ENCODE measurements at regions not wholly inside any gene's neighbourhood (a gene's known extent, or its start where the extent isn't known, plus 50 kb on each side); places are given as distances from the start of the nearest gene placed in this dataset.
"Not testable (repeated sequence)": the region's sequence is repeated elsewhere in the genome, so short reads cannot be mapped to it uniquely, and the experiment has no call there.

DNA sequence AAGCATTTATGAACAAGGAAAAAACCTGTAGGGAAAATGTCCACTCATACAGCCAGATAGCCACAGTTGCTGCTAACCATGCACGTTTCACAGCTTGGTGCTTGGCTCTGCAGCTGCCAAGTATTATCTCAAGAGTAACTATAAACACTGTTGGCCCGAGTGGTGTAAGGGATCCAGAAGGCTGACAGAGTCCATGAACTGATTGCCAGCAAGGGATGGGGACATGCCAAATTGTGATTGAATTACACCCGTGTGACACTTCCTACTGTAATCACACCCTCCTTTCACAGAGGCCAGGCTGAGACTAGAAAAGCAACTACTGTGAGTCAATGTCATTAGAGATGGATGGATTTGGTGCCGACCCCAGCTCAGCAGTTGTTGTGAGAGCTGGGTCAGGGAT lies 223.9 kb upstream of the ANKRD50 start:
- no peak for DNase-seq

DNA sequence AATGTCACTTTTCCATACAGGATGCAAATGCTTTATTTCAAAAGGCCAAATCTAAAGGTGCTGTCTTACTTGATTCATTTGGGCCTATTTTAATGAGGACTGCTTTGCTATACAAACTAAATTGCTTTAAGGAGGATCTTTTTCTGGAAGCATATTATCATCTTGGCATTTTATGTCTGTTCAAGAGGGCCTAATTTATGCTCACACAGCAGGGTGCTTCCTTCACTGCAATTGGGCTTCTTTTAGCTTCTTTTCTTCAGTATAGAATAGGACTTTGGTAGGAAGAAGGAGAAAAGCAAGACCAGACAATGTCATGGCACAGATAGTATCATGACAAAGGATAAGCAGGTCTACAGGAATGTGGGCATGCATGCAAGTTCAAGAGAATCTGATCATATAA lies 222.4 kb upstream of the ANKRD50 start:
- no peak for DNase-seq

DNA sequence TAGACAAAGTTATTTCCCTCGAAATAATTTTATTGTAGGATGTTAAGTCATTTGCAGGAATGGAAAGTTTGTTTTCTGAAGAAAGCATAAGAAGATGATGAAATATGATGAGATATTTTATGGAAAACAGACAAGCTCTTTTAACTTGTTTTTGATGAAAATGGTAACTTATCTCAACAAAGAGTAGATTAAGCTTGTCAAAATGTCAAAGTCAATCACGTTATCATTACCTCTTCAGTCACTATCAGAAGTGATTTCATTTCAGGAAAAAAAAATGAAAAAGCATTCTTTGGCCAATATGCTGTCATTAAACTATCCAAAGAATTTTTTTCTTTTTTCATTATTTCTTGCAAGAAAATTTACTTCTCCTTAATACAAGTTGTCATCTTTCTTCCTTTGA lies 221.0 kb upstream of the ANKRD50 start:
- no peak for DNase-seq

DNA sequence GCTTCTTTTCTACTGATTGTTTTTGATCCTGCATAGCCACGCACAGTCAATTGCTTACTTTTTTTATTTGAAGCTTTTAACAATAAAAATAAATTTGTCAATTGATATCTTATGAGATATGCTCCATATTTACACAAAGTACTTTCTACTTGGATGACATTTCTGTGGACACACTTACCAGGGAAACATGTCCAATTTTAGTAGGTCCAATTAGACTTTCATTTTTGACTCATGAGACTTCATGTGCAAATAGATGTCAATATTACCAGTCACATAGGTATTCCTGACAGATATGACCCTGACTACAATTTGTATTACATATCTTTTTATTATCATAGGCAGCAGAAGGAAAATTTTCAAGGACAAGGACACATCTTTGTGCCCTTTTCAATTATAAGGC lies 219.9 kb upstream of the ANKRD50 start:
- no peak for DNase-seq

DNA sequence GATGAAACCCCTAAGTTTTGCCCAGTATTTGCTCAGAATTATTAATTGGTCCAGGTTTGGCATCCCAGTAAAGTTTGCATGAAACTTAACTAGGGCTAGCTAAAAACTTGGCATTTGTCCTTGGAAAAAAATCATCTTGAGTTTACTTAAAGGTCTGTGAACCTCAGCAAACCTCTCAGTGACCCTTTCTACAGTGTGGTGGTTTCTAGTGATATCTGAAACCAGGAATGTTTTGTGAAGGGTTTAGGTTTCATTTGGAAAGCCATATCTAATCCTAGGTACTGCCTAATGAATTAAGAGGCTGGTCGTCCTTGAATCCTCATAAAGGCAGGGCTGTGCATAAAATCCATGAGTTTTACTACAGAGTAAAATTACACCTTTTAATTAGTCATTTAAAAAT lies 218.5 kb upstream of the ANKRD50 start:
- no peak for DNase-seq

DNA sequence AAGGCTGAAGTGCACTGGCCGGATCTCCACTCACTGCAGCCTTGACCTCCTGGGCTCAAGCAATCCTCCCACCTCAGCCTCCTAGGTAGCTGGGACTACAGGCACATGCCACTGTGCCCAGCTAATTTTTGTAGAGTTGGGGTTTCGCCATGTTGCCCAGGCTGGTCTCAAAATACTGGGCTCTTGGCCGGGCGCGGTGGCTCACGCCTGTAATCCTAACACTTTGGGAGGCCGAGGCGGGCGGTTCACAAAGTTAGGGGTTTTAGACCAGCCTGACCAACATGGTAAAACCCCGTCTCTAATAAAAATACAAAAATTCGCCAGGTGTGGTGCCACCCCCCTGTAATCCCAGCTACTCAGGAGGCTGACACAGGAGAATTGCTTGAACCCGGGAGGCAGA lies 210.2 kb upstream of the ANKRD50 start:
- DNase-seq: not testable (repeated sequence)

DNA sequence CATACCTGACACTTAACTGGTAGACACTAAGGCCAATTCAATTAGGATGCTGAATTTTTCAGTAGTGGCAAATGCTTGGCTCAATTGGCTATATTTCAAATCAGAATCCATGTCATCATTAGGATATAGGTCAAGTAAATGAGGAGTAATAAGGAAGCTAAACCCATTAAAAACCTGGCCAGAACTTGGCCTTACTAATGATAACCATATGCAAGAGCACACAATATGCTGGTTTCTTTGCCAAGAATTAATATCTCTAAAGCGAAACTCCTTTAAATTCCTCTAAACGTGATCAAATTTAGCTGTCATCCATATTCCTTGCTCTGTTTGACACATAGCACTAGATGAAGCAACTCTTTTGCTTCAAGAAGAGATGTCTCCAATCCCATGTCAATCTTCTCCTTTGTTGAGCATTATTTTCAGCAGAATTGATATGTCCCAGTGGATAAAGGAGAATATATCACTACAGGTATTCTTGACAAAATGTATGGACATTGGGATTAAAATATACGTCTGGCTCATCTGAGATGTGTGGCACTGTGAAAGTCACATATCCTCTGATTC lies 206.1 kb upstream of the ANKRD50 start:
- no peak for DNase-seq

DNA sequence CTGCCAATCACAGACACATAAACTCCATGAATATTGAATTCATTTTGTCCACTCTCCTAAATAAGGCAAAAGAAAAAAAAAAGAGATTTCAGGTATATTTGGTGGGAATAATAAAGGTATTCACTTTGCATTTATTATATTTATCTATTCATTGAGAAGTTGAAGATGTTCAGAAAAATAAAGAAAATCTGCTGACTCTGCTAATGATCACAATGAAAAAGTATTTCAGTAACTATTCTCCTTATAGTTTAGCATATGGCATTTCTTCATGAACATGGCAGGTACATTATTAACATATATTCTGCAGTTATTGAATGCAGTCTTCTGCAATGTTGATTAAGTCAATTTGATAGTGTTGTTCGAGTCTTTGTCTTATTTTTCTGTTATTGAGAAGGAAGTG lies 202.5 kb upstream of the ANKRD50 start:
- no peak for DNase-seq

DNA sequence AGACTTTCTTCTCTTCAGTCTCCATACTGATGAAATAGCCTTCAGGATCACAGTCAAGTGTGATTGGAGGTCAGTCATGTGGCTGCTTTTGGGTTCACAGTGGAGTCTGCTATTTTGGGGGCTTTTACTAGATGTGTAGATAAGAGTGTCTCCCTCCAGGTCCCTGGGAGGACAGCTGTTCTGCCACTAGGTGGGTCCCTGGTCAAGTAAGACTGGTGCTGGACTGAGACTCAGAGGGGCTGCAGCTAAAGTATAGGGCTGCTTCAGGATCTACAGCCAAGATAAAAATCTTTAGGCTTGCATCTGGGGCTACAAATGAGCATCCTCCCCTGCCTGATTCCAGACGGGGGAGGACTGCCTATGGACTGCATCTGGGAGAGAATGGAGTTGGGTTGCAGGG lies 200.7 kb upstream of the ANKRD50 start:
- peak; percentile 1 for DNase-seq

DNA sequence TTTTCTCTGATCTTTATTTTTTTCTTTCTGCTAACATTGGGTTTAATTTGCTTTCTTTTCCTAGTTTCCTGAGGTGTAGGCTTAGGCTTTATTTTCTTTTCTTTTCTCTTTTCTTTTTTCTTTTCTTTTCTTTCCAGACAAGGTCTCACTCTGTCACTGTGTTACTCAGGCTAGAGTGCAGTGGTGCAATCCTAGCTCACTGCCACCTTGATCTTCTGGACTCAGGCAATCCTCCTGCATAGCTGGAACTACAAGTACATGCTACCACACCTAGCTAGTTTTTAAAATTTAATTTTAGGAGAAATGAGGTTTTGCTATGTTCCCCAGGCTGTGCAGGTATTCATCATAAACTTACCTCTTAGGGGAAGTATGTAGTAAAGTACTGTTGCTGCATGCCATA lies 197.8 kb upstream of the ANKRD50 start:
- DNase-seq: no peak

DNA sequence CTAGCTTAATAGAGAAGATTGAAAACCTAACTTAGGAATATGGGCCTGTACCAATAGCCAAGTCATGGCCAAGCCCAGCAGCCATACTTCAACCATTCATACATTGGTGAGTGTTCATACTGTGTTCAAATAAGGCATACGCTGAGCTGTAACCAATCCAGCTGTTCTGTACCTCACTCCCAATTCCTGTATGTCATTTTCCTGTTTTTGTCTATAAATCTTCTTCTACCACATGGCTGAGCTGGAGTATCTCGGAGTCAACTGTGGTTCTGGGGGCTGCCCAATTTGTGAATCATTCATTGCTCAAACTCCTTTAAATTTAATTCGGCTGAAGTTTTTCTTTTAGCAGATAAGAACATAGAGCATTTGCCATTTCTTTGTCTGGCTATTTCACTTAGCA lies 195.3 kb upstream of the ANKRD50 start:
- DNase-seq: no peak

DNA sequence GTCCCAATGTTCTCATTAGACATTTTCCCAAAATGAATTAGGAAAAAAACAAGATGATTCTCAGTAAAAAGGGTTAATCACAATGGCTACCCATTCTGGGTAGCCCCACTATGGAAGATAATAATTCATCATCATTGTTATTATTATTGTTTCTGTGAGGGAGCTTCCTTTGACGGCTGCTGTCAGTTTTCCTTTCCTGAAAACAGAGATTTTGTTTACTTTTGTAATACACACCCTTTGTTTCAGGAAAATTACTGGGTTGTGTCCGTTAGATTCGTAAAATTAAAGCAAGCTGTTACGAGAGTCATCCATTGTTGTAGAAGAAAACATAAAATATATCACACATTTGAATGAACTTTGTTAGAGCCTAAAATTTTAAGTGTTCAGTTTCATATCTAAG lies 192.9 kb upstream of the ANKRD50 start:
- DNase-seq: no peak

DNA sequence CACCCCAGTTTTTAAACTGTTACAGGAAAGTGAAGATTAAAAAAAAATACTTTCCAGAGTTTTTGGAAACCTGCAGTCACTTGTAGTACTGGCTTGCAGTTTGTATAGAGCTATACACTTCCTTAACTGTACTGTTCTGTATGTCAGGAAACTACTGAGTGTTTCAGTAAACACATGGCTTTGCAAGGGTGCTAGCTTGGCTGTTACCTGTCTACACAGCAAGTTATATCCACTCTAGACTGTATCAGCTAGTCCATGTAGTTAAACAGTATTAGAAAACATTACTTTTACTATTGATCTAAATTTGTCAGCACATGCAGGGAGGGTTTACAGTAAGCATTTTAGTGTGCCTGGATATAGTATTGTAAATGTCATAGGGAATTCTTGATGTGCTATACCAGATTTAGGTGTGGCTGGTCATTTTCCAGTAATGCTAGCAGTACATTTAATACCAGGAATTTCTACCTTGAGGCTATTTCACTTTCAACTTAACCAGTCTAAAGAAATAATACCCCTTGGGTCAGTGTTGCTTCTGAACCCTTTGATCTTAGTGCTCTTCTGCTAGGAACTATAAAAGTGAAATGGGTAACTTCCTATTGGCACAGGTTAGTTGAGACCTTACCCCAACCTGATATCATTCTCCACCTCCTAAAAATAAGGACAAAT lies 192.3 kb upstream of the ANKRD50 start:
- DNase-seq: no peak

DNA sequence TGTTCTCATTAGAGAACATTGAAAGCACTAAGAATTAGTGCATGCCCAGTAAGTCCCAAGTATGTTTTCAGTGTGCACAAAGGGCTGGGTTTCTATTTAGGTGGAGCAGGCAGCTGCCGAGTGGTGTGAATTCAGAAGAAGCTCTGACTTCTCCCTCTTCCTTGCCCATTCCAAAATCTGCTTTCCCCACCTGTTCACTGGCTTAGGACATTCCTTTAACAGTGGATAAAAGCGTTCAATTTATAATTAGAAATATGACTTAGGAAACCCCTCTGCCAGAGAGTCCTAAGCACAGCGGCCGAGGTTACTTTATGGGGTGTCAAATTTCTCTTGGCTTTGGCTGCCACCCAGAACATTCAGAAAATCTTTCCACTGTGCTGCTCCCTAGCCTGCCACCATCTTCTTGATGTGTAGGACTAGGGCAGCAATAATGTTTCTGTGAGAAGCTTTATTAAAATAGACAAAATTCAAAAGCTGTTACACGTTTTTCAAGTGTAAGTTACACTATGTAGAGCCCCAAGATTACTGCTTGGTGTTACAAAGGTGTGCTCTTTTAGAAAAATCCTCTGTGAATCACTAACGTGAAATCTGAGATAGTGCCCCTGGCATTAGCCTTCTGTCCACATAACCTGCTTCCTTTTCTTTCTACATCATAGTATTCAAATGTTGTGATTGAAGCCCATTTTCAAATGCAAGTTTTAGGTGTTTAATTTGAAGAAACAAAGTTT lies 191.6 kb upstream of the ANKRD50 start:
- peak; percentile 28 for DNase-seq

DNA sequence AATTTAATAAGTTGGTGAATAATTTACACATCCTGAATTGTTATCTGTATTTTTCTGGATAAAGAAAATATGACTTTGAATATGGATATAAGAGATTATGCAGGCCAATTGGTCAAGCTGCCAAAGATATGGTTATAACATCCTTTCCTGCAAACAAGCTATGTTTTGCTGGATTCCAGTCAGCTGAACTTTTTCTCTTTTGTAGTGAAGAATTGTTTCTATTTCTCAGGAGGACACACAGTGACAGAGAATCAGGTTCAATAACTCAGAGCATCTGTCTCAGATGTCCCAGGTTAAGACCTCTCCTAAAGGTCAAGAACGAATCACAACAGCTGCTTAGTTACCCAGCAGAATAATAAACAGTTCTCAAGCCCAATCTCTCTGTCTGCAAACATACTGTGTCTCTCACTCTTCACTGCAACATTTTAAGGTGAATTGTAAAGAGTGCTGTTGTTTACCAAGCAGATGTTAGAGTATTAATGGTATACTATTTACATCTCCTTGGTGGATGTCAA lies 189.5 kb upstream of the ANKRD50 start:
- peak; percentile 1 for DNase-seq

DNA sequence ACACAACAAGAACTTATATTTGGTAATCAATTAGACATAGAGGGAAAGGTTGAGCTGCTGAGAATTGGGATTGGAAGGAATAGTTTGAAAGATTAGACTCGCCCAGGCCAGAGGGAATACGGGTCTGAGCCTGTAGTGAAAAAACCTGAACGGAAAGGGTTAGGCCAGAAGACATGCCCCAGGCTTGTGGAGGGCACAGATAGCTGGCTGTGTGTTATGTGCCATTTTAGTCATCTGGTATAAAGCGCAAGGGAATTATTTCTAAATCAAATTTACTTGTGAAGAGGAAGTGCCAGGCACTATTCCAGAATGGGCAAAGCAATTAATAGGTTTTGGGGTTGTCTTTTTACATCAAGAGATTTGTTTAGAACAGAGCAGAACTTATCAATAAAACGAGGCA lies 187.5 kb upstream of the ANKRD50 start:
- no peak for DNase-seq

DNA sequence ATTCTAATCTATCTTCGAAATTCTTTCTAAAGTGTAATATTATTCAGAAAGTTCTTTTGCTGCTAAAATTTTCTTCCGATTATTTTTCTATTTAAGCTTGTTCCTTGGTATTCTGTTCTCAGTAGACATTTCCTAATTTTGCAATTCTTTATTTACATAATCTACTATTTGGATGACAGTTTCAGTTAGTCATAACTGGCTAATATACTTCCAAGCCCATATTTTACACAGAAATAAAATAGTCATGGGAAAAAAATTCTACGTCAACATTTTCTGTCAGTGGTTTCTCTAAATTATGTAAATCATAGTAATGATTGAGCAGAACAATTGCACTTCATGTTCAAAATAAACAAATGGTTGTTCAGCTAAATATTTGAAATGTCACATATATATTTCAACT lies 178.0 kb upstream of the ANKRD50 start:
- DNase-seq: no peak

DNA sequence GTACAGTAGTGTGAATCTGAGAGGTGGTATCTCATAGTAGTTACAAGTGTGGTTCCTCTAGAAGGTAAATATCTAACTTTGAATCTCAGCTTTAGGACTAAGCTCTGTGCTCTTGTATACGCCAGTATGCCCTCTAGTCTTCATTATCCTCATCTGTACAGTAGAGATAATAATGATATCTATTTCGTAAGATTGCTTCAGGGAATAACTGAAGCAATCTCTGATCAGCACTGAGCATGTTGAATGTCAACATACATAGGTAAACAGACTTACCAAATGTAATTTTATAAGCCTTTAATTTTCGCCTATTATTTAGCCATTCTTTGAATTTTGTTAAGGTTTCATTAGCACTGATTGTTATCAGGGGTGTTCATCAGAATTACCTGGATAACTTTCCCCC lies 175.2 kb upstream of the ANKRD50 start:
- DNase-seq: no peak

DNA sequence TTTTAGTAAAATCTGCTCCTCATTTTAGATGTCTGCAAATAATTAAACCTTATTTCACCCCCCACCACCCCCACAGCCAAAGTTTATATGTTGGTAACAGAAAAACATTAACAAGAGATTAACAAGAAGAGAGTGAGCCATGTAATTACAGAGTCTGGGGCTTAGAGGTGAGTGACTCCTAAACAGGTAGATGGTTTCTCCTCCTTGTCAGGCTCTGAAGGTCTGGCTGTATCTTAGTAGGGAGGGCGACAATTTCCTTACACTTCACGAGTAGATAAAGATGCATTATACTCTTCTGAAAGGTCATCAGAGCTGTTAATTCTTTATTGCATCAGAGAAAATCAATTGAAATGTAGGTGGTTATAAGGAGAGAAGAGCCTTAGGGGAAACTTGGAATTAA lies 171.8 kb upstream of the ANKRD50 start:
- no peak for DNase-seq

DNA sequence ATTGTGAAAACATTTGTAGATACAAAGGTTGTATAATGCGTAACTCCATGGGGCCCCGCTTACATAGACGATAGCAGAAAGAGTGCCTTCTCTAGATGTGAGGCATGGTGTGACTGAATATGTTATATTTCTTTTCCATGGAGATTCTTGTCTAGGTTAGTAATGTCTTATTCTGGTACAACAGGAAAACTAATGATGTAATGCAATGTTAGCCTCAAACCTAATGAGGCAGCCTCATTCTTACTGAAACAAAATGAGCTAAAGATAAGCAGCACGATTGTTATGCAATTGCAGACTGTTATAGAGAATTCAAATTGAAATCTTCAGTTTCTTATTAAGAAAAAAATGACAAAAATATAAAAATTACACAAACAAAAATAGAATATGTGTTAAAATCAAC lies 171.1 kb upstream of the ANKRD50 start:
- no peak for DNase-seq

DNA sequence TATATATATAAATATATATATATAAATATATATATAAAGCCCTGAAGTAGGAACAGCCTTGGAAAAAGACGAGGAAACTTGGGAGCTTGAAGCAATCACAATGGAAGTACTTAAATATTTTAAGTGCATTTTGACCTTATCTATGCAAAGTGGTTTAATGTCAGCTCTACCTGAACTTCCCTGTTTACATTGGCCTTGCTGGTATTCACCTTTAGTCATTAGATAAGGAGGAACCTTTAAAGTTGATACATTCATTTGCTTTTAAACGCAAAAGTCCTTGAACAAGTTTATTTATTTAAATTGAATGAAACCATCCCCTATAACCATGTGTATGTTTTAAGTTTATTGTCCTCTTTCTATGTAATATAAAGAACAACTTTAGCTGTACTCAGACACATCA lies 166.7 kb upstream of the ANKRD50 start:
- DNase-seq: no peak

DNA sequence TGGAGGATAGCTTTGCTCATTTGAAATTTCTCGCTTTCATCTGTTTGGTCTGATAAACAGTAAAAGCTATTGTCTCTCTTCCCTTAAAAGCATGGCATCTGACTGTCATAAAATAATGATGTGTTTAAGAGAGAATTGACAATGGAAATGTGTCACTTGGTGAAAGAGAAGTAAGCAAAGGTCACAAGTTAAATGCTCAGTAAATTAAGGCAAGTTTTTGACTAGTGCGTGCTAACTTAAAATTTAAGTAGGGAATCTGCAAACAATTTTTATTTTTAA lies 161.6 kb upstream of the ANKRD50 start:
- DNase-seq: no peak

DNA sequence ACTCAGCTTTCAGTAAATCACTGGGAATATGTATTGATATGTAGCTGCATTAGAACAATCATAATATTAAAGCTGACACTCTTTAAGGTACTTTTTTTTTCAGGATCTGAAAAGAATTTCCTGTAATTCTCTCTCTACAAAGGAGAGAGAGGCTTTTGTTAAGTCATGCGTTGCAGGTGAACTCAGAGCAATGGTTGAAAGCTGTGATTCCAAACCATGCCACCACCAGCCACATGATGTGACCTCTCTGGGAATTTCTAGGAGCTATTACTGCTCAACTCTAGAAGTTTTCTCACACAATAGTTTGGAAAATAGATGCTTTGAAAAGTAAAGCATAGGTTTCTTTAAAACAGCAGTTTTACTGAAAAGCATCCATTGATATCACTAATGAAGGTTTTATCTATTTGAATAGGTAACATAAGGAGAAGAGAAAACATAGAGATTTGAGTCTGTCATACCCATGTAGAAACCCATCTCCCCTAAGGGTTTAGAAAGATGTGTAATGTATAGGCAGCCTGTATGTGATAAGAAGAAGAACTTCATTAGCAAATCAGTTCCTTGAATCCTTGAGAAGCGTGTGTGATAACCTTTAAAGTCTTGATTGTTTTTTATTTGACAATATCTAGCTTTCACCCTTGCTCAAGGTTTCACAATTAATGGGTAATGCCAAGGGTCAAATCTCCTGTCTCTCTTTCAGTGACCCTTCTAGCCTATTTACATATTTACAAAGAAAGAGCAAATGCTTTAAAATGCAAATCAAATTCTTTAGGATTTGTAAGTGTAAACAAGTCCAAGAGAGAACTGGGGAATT lies 161.0 kb upstream of the ANKRD50 start:
- no peak for DNase-seq

DNA sequence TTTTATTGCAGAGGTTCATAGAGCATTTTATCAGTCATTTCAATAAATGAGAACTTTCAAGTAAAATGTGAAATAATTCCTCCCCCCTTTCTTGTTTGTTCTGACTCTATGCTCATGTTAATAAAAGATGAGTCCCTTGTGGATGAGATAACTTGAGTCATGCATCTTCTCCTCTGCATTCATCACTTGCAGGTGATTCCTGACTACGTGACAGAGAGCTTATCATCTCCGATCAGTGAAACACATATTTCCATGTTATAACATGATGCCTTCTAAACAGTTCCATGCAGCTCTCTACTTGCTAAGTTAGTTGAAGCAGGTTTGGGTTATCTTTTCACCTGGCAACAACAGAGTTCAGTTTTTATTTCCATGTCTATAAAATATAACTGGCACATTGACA lies 160.1 kb upstream of the ANKRD50 start:
- DNase-seq: no peak

All from NCI-H82 (cell line).